HG03060 (cell line): ENCODE measurements at regions not wholly inside any gene's neighbourhood (a gene's known extent, or its start where the extent isn't known, plus 50 kb on each side); places are given as distances from the start of the nearest gene placed in this dataset.

Source experiments
- ATAC-seq: cut with Tn5 transposase; IDR thresholded peaks from one replicate; pipeline ENCODE4 v1.9.1; 2021; ENCODE audit warnings: low read depth, moderate number of reproducible peaks; ENCODE audit not compliant: unreplicated experiment

DNA sequence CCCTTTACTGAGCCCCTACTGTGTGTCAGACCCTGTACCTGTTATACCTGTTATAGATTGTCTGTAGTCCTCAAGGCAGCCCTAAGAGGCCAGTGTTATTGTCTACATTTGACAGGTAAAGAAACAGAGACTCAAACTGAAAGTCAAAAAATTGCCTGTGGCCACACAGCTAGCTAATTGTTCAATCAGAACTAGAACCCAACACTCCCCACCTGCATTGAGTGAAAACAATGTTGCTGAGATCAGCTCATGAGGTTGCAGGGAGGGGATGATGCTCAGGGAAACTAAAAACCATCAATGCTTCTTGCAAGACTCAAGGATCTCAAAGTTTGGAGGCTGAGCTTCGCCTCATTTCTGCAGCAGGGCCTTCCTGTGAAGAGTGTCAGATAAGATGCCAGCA lies 109.5 kb upstream of the LMO4 start:
- ATAC-seq: no peak

DNA sequence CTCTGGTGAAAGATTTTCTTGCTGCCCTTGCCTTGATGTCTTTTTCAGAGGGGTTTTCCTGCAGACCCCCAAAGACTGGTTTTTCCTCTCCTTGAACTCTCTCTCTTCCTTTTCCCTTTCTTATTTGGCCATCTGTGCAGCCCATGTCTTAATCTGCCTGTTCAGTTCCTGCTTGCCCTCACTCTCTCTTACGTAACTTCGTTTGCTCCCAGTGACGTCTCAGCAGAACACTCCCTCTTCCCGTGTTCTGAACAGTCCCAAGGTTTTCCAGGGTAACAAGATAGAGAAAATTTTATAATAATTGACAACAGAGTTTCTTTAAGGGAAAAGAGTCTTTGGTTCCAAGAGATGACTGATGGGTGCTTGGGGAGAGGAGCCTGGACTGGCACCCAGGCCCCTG lies 109.1 kb upstream of the LMO4 start:
- no peak for ATAC-seq

DNA sequence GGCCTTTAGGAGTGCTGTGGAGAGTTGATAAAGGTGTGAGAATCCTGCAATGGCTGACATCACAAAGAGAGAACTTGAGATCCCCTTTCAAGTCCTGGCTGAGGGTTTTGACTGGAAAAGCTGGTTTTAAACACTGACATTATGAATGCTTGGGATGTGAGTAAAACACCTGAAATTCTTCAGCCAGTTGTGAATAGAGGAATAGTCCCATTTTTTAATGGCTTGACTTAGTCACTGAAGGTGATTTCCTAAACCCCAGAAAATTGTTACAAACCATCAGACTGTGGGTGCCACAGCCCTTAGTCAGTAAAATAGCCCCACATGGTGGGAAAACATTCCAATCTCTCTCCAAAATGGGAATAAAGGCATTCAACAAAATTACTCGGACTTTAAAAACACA lies 107.7 kb upstream of the LMO4 start:
- ATAC-seq: no peak

DNA sequence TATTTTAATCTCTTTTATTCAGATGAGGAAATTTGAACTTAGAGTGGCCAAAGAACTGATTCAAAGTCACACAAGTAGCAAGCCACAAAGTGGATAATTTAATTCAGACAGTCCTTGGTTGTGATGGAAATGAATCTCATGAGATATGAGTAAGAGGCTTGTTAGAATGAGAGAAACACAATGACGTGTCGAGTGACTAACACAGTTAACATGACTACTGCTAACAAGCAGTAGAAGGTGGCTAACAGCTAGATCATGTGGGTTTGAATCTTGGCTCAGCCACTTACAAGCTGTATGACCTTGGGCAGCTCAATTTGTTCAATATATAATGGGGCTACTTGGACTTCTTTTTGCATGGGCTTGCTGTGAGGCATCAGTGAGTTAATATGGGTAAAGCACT lies 104.5 kb upstream of the LMO4 start:
- no peak for ATAC-seq

DNA sequence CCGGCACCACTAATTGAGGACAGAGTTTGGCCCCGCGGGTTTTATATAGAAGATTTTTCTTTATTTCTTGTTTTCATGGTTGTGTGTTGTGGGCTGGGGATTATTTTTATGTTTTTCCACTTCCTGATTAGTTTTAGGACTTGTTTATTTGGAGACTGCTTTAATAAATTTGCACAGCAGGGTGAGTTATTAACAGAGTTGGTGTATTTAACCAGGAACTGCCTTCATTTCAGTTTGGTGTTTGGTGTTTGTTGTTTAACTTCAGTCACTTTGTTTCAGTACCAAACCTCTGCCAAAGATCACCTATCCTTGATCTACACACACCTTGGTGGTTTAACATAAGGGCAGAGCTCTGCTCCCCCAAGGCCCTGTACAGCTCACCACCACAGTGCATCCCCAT lies 103.5 kb upstream of the LMO4 start:
- ATAC-seq: no peak

DNA sequence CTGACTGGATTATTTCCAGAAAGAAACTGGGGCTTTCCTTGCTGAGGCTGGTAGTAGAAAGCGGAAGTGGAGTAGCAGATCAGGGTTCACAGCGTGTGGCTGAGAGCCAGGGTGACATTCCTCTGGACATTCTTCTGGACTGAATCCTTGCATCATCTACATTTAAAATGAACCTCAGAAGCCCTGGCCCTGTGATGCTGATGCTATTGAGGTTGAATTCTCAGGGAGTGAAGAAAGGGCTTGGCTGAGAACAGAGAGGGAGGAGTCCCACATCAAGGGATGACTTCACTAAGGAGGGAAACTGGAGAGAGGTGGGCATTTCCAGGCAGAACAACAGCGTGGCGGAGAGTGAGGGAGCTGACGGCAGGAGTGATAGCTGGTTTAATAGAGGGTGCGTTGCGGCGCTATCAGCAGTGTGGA lies 102.3 kb upstream of the LMO4 start:
- no peak for ATAC-seq

DNA sequence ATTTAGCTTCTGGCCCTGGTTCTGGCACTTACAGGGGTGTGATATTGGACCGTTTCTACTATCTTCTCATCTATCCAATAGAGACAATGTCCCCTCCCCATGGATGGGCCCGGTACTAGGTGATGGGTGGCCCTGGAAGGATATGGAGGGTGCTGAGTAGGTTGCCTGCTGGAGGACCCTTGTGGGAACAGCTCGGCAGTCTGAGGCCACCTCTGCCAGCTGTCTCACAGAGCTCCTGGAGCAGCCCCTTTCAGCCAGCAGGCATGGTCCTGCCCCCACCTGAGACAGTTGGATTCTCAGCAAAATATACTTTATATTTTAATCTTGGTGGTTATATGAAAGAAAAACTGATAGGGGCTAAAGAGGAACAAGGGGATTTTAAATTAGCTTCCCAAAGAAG lies 101.0 kb upstream of the LMO4 start:
- ATAC-seq: no peak

DNA sequence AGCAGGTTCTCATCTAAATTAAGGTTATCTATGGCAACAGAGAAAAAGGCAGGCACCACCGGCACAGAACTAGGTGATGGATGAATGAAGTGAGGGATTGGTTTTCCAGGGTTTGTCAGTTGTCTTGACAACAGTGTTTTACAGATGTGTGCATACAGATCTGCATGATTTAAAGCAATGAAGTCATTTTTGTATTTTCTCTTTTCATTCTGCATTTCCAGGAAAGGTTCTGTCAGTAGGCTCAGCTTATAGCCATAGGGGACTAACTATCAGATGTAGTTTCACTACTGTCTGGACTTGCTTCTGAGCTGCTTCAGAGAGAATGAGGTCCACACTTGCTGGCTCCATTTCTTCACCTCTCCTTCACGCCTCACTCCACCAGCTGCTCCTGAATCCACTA lies 98.2 kb upstream of the LMO4 start:
- no peak for ATAC-seq

DNA sequence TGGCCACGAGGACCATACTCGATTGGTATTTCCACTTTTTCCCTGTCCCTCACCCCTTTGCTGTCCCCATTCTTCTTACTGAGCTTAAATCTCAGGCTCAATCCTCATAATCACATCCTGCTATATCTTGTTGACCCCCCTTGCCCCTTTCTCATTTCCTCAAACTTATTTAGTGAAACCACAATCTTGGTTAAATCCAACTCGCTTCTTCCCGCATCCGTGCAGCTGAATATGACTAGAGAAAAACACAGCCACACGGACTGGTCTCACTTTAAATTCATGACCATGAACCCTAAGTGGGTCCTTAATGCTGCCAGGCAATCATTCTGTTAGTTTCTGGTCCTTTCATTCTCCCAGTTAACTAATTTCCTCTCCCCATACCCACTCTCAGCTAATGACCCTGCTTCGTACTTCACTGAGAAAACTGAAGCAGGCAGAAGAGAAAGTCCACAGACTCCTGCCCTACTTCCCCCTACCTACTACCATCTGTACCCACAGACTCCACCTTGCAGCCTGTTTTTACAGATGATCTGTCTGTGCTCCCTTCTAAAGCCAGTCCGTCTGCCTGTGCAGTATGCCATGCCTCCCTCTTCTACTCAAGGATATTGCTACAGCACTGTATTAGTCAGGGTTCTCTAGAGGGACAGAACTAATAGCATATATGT lies 96.8 kb upstream of the LMO4 start:
- no peak for ATAC-seq

DNA sequence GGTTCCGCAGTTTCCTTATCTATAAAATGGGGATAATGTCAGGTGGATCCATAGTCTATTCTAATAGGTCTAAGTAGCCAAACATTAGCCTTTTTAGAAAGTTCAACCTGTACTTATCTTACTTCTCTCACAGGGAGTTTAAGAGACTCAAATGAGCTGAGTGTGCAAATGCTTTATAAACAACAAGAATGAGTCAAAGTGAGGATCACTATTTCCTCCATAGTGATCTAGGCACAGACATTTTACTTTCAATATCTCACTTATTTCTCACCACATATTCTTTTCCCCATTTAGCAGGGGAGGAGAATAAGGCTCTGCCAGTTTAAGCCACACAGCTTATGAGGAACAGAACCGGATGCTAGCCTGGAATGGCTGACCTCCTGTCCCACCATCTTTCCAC lies 92.1 kb upstream of the LMO4 start:
- ATAC-seq: no peak

DNA sequence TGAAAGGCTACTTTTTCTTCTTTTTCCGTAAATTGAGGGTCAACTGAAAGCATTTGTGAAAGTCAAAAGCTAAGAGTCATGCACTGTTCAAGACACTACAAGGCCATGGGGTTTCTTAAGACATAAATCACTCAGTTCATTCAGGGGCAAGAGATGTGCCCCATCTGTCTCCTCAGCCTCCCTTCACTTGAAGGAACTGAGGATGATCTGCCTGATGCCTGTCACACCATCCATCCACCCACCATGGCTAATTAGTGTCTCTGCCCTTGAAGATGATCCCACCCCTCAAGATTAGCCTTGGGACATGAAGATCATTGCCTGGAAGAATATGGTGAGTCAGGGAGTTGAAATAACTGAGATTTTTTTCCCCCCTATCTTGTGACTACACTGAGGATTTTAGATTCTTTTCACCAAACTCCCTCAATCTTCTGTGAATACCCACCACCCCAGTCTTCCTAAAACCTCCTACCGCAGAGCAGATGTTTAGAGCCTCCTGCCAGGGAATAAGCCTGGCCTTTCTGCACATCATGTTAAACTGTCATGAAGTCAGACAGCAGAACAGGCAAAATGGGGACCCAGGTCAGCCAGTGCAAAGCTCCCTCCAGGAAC lies 88.6 kb upstream of the LMO4 start:
- no peak for ATAC-seq

DNA sequence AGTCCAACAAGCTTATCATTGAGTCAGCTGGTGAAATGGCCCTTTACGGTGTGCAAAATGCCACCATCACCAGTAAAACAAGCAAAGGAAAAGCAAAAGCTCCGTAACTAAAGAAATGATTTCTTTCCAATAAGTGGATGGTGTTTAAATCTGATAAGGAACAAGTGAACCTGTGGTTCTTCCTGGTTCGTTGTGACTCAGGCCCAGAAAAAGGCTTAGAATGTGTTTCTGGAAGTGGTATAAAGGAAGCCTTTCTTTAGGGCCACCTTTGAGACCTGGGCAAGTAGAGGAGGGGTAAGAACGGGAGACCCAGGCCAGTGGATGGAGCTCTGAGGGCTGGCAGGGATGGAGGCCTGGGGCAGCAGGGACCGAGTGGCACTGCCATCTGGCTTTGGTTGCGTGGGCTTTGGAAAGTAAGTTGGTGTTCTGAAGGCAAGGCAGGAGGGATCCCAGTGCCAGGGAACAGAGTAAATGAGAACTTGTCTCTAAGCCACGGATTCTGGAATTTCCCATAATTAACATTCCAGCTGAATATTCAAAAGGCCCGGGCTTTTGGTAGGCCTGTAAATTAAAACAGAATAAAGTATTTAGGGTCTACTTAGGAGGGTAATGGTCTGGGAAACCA lies 87.9 kb upstream of the LMO4 start:
- ATAC-seq: no peak

DNA sequence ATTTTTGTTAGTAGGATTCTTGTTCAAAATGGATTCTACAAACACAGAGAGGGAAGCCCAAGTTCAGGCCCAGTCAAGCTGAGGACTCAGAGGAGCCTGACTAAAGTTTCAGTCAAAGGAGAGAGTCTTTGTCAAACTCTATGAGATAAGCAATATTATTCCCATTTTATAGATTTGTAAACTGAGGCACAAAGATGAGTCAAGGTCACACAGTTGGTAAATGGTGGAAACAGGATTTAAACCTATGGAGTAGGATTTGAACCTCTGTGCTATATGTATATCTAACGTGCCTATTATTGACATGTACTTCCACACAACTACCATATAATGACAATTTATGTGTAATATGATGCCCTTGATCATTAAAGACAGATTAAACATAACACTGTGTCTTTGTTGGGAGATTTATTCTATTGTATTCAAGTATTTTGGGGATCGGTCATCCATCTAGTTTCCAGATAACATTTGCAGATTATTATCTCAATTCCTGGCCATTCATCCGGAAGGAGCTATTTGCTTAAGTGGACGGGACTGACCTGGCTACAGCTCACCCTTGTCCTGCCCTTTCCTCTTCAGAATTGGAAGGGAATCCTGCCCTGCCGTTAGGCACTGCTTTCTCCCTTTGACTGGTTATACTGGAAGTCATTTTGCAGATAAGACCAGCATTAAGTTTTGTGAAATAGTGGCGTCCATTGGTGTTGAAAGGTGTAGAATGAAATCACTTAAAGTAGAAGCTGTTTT lies 86.1 kb upstream of the LMO4 start:
- no peak for ATAC-seq

DNA sequence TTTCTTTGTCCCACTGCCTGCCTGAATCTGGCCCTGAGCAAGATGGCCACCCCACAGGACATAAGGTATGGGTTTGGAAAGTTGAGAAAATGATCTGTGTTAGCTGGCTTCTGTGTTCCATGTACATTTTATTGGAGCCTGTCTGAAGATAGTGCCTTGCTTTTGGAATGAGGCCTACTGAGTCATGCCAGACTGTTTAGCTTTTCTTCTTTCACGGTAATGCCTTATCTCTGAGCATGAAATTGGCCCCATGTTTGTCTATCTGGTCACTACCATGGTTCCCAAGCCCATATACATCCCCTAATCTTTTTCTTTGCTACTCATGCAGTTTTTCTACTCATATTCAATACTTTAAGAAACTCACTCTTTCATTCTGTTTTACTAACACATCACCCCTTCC lies 85.1 kb upstream of the LMO4 start:
- no peak for ATAC-seq

DNA sequence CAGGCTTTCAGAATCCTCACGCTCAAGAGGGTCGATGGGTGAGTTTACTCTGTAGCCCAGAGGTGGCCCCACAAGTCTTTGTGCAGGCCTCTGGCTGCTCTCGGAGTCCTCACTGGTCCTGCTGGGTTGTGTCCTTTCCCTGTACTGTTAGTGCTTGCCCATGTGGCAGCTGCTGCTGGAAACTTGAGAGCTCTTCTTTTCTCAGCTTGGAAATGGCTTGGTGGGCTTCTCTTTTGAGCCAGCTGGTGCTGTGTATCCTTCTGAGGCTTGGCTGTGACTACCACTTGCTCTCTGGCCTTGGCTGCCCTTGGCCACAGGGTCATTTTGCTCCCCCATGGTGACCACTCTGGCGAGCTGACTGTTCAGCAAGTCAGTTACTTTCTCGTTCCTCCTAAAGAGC lies 82.2 kb upstream of the LMO4 start:
- no peak for ATAC-seq

DNA sequence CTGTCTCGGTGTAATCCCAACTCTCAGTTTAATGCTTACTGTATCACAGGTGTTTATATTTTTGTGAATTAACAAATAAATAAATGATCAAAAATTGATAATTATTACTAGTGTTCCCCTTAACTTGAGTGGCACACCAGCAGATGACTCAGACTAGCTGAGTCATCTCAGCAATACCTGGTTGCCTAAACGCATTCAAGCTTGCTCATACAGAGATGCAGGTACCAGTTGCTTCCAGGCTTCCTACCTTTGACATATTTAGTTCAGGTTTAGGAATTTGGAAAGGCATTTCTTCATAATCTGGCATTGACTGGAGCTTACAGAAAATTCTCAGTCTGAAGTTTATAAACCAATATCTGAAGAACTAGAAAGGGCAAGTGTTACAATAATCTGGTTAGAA lies 78.9 kb upstream of the LMO4 start:
- no peak for ATAC-seq

DNA sequence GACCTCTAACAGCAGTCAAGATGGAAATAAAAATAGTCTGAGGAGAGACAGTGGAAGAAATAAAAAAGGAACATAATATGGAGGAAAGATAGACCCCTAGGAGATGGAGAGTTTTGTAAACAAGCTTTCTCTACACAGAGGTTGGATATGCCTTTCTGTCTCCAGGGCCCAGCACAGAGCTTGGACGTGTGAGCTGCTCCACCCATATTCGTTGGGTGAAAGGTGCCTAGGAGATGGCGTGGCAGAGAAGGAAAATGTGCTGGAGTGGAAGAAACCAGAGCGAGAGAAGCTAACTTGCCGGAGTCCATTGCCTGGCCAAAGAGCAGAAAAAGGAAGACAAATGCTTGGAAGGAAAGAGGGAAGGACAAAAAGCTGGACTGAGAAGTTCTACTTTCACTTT lies 78.3 kb upstream of the LMO4 start:
- no peak for ATAC-seq

DNA sequence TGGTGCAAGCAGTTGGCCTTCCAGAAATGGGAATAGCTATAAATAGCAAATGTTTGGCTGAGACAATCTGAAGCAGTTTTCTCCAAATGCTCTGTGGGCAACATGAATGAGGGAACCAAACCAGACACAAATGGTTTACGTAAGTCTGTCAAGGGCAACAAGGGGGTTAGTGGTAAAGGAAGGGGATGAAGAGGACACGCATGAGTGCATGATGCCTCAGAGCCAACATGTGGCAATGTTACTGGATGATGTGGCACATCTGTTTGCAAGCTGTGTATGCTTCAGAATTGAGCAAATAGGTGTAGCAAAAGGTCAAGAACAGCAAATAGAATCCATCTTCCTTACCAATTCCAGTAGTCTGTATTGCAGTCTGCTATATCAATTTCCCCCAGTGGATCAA lies 76.3 kb upstream of the LMO4 start:
- ATAC-seq: no peak

DNA sequence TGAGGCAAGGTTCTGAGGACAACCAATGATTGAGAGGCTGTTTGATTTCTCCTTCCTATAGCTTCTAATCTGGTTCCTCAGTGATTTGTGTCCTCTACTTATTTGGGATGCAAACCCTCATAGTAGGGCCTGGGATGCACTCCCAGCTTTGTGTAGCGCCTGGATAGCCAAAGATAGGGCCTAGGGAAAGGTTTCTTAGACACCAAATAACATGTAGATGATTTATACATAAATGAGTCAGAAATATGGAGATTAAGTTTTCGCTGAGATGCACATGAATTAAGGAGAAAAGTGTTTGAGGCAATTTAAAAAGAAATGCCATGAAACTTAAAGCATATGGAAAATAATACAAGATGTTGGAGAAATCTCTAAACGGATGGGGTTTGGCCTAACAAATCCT lies 66.0 kb upstream of the LMO4 start:
- no peak for ATAC-seq

DNA sequence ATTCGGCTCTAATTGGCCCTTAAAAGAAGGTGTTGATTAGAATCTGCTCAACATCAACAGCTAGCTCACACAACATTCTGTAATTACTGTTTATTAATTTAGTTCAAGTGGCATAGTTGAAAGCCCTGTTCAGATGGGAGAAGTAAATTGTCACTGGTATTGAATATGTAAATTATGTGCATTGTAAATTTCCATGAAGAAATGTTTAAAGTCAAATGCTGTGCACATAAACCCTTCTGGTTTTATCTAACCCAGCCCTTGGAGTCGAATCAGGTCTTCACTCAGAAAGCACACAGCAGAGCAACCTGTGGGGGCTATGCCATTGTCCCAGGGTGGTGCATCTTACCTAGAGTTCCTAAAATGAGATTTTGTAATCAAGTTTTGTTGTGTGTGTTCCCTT lies 65.4 kb upstream of the LMO4 start:
- no peak for ATAC-seq

DNA sequence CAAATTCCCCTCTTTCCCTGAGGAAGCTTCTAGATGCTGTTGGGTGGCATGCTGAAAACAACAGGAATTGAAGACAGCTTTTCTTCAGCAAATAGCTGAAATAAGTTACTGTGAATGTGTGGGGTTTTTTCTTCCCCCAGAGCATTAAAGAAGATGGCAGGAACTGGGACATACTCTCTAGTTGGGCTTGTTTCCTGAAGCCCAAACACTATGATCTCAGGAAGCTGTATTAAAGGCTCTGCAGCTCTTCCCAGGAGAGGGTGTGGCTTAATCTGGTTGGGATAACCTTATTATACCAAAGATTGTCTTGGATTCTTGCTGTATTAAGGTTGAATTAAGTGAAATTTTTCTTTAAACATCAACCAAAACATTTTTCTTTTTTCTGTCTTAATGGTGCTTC lies 64.9 kb upstream of the LMO4 start:
- ATAC-seq: no peak

DNA sequence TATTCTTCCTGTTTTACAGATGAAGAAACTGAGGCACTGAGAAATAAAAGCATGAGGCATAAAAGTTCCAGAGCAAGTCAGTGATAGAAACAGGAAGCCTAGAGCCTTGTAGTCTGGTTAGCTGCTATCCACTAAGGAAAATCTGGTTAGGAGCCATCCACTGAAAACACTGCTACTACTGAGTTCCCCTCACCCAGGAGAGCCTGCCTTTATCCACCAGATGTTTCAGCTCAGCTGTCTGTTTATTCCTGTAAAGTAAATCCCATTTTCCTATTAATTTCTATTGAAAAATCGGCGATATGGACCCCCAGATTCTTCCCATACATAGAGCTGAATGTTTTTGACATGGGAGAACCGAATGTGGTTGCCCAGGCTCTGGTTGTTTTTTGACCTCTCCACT lies 63.7 kb upstream of the LMO4 start:
- no peak for ATAC-seq
